ENCODE measurements at regions not wholly inside any gene's neighbourhood (a gene's known extent, or its start where the extent isn't known, plus 50 kb on each side); places are given as distances from the start of the nearest gene placed in this dataset.

DNA sequence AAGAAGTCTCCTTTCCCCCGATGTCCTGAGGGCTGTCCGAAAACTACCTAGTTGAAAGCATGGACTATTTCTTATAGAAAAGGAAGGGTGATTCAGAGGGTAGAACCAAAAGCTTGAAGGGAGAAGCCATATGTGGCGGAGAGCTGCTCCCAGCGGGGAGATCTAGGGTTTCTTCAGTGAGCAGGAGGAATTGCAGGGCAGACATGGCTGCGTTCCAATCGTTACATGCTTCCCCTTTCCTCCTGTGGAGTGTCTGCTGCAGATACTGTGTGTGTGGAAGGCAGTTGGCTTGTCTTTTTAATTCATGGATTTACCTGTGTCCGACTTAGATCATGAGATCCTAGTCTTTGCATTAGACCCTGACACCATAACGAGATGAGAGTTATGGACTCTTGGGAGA lies 799.5 kb downstream of the QKI start:
- H3K79me2 ChIP-seq (ENCODE audit: insufficient read depth): no peaks in the 10 kb centered on the region
- H3F3A ChIP-seq (ENCODE audit: insufficient read depth): no peaks in the 10 kb centered on the region
- H2AFZ ChIP-seq: no peak overlapping the region
- no peaks in the 10 kb centered on the region for H3K36me3 ChIP-seq (ENCODE audit: low read depth)
- no peak overlapping the region for H3K27ac ChIP-seq
- no peak for DNase-seq
- in situ Hi-C loops (cut with MboI): no loop called here
- H3K27me3 ChIP-seq (replicated peaks; ENCODE audit: insufficient read depth): no peaks in the 10 kb centered on the region
- H3K4me1 ChIP-seq (ENCODE audit: insufficient read depth): no peaks in the 10 kb centered on the region
- H3K9me2 ChIP-seq (ENCODE audit: insufficient read depth): no peaks in the 10 kb centered on the region
- 28 to 32% methylated on average over 8 of the region's 8 CpGs for WGBS, 2 experiments (ENCODE audit: low coverage in 1 of 2, low lambda C conversion rate in 2 of 2, missing lambda C conversion rate in 2 of 2)
- no peak overlapping the region for H3K9ac ChIP-seq
- H3K4me2 ChIP-seq (ENCODE audit: unreplicated experiment): no peak overlapping the region
- no peak for TF ChIP-seq EZH2phosphoT487 (IDR thresholded peaks at IDR 0.05; ENCODE audit: insufficient read depth, low read depth)
- no peak for TF ChIP-seq EZH2 (IDR thresholded peaks at IDR 0.05; ENCODE audit: insufficient read depth, poor library complexity, severe bottlenecking)
- H4K20me1 ChIP-seq (ENCODE audit: insufficient read depth): no peaks in the 10 kb centered on the region
- no peaks in the 10 kb centered on the region for H3K9me3 ChIP-seq (ENCODE audit: low read depth)
- no peak overlapping the region for H3K4me3 ChIP-seq

DNA sequence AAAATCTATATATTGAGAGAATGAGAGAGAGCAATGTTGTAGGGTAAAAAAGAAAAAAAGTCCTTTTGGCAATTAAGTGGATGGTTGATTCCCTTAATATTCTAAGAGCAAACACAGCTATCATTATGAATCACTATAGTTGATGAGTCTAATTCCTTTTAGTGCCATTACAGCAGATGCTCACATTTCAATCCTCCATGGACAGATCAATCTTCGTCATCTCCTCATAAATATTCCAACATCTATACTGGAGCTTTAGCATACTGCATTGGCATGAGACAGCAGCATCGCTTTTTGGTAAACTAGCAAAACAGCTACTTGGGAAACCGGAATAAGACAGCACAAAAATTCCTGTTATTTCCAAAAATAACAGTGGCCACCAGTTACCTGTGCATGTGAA lies 796.7 kb downstream of the QKI start:
- Histone ChIP-seq H3K27ac (no peak overlapping the region), H3F3A (ENCODE audit: insufficient read depth) (no peaks in the 10 kb centered on the region), H3K36me3 (ENCODE audit: low read depth) (no peaks in the 10 kb centered on the region), H3K9me2 (ENCODE audit: insufficient read depth) (no peaks in the 10 kb centered on the region), H3K9me3 (ENCODE audit: low read depth) (no peaks in the 10 kb centered on the region), H3K4me1 (ENCODE audit: insufficient read depth) (no peaks in the 10 kb centered on the region), H3K4me2 (ENCODE audit: unreplicated experiment) (no peak overlapping the region), H4K20me1 (ENCODE audit: insufficient read depth) (no peaks in the 10 kb centered on the region), H2AFZ (no peak overlapping the region), H3K79me2 (ENCODE audit: insufficient read depth) (no peaks in the 10 kb centered on the region), H3K9ac (no peak overlapping the region), H3K4me3 (no peak overlapping the region), H3K27me3 (replicated peaks; ENCODE audit: insufficient read depth) (no peaks in the 10 kb centered on the region)
- TF ChIP-seq EZH2phosphoT487 (IDR thresholded peaks at IDR 0.05; ENCODE audit: insufficient read depth, low read depth) (no peak), EZH2 (IDR thresholded peaks at IDR 0.05; ENCODE audit: insufficient read depth, poor library complexity, severe bottlenecking) (no peak)
- no peak for DNase-seq
- in situ Hi-C loops (cut with MboI): no loop called here
- WGBS, 2 experiments (ENCODE audit: low coverage in 1 of 2, low lambda C conversion rate in 2 of 2, missing lambda C conversion rate in 2 of 2): 24 to 31% methylated on average over 3 of the region's 3 CpGs

DNA sequence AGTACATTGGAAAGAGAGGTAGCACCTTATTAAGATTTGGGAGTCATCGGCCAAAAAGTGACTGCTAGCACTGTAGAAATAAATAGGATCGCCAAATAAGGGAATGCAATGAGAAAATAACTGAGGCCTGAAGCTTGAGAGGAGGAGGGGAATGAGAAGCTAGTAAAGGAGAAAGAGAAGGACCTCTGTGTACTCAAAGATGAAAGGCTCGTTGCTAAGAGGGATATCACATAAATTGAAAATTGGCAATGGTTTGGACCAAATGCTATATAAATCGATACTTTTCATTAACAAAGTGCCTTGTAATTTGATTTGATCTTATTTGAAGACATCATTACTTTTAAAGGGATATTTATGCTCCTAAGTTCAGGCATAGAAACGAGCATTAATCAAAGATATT lies 796.3 kb downstream of the QKI start:
- 27 to 34% methylated on average over 5 of the region's 5 CpGs for WGBS, 2 experiments (ENCODE audit: low coverage in 1 of 2, low lambda C conversion rate in 2 of 2, missing lambda C conversion rate in 2 of 2)
- Histone ChIP-seq H3K4me2 (ENCODE audit: unreplicated experiment) (no peak overlapping the region), H3K9ac (no peak overlapping the region), H3K27me3 (replicated peaks; ENCODE audit: insufficient read depth) (no peaks in the 10 kb centered on the region), H3K79me2 (ENCODE audit: insufficient read depth) (no peaks in the 10 kb centered on the region), H2AFZ (no peak overlapping the region), H3F3A (ENCODE audit: insufficient read depth) (no peaks in the 10 kb centered on the region), H4K20me1 (ENCODE audit: insufficient read depth) (no peaks in the 10 kb centered on the region), H3K36me3 (ENCODE audit: low read depth) (no peaks in the 10 kb centered on the region), H3K9me3 (ENCODE audit: low read depth) (no peaks in the 10 kb centered on the region), H3K4me3 (no peak overlapping the region), H3K27ac (no peak overlapping the region), H3K4me1 (ENCODE audit: insufficient read depth) (no peaks in the 10 kb centered on the region), H3K9me2 (ENCODE audit: insufficient read depth) (no peaks in the 10 kb centered on the region)
- TF ChIP-seq EZH2phosphoT487 (IDR thresholded peaks at IDR 0.05; ENCODE audit: insufficient read depth, low read depth): no peak
- no peak for TF ChIP-seq EZH2 (IDR thresholded peaks at IDR 0.05; ENCODE audit: insufficient read depth, poor library complexity, severe bottlenecking)
- DNase-seq: no peak
- in situ Hi-C loops (cut with MboI): no loop called here

DNA sequence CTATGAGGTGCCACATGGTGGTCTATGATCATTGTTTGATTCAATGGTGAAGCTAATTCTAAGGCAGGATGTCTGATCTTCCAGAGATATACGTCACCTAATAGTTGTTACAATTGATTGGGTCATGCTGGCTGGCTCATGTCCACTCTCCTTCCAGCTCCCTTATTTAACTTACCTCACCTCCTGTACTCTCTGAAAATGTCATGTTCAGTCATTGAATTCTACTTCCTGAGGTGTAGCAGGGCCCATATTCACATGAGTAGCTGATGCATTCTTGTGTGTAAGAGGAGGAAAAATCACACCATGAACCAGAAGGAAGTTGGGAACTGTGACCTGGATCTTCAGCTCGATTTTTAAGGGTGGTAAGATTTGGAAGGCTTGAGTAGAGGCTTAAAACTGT lies 795.8 kb downstream of the QKI start:
- Histone ChIP-seq H3K4me2 (ENCODE audit: unreplicated experiment) (no peak overlapping the region), H3K4me1 (ENCODE audit: insufficient read depth) (no peaks in the 10 kb centered on the region), H3K79me2 (ENCODE audit: insufficient read depth) (no peaks in the 10 kb centered on the region), H3K27me3 (replicated peaks; ENCODE audit: insufficient read depth) (no peaks in the 10 kb centered on the region), H3K9me3 (ENCODE audit: low read depth) (no peaks in the 10 kb centered on the region), H3F3A (ENCODE audit: insufficient read depth) (no peaks in the 10 kb centered on the region), H3K27ac (no peak overlapping the region), H4K20me1 (ENCODE audit: insufficient read depth) (no peaks in the 10 kb centered on the region), H3K36me3 (ENCODE audit: low read depth) (no peaks in the 10 kb centered on the region), H3K9ac (no peak overlapping the region), H3K4me3 (no peak overlapping the region), H2AFZ (no peak overlapping the region), H3K9me2 (ENCODE audit: insufficient read depth) (no peaks in the 10 kb centered on the region)
- in situ Hi-C loops (cut with MboI): no loop called here
- DNase-seq: no peak
- TF ChIP-seq EZH2 (IDR thresholded peaks at IDR 0.05; ENCODE audit: insufficient read depth, poor library complexity, severe bottlenecking) (no peak), EZH2phosphoT487 (IDR thresholded peaks at IDR 0.05; ENCODE audit: insufficient read depth, low read depth) (no peak)
- WGBS, 2 experiments (ENCODE audit: low coverage in 1 of 2, low lambda C conversion rate in 2 of 2, missing lambda C conversion rate in 2 of 2): 14 to 29% methylated on average over 2 of the region's 2 CpGs

DNA sequence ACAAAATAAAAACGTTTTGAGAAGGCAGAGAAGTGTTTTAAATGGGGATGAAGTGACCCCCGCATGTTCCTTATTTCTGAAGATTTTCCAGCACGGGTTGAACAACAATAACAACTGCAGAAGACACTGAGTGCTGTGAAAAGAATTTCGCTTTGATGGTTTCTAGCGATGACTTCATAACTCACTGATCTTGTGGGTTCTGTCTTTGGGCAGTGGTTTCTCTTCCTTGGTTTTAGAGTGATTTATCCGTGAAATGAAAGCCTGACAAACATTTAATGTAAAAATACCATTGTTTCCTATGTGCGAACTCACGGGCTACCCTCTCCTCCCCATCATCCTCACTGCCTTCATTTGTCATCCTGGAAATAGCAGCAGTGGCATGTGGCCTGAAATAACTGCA lies 793.9 kb downstream of the QKI start:
- Histone ChIP-seq H3K79me2 (ENCODE audit: insufficient read depth) (no peaks in the 10 kb centered on the region), H3K4me3 (no peak overlapping the region), H3K9me2 (ENCODE audit: insufficient read depth) (no peaks in the 10 kb centered on the region), H3F3A (ENCODE audit: insufficient read depth) (no peaks in the 10 kb centered on the region), H3K4me2 (ENCODE audit: unreplicated experiment) (no peak overlapping the region), H4K20me1 (ENCODE audit: insufficient read depth) (no peaks in the 10 kb centered on the region), H3K4me1 (ENCODE audit: insufficient read depth) (no peaks in the 10 kb centered on the region), H3K9ac (no peak overlapping the region), H3K9me3 (ENCODE audit: low read depth) (no peaks in the 10 kb centered on the region), H3K27me3 (replicated peaks; ENCODE audit: insufficient read depth) (no peaks in the 10 kb centered on the region), H3K36me3 (ENCODE audit: low read depth) (no peaks in the 10 kb centered on the region), H2AFZ (no peak overlapping the region), H3K27ac (no peak overlapping the region)
- no peak for TF ChIP-seq EZH2 (IDR thresholded peaks at IDR 0.05; ENCODE audit: insufficient read depth, poor library complexity, severe bottlenecking)
- DNase-seq: no peak
- 30 to 32% methylated on average over 8 of the region's 8 CpGs for WGBS, 2 experiments (ENCODE audit: low coverage in 1 of 2, low lambda C conversion rate in 2 of 2, missing lambda C conversion rate in 2 of 2)
- in situ Hi-C loops (cut with MboI): no loop called here
